SU-DHL-6 (cell line): ENCODE measurements at regions not wholly inside any gene's neighbourhood (a gene's known extent, or its start where the extent isn't known, plus 50 kb on each side); places are given as distances from the start of the nearest gene placed in this dataset.

Experiments
- CTCF ChIP-seq: fragments of 200-600 bp; sonication (generic); IDR thresholded peaks from one replicate; pipeline ENCODE4 v1.5.1; 2017; ENCODE audit warnings: antibody characterized with exemption, mild to moderate bottlenecking, low read length, moderate library complexity; ENCODE audit not compliant: insufficient read depth, poor library complexity, severe bottlenecking
- EZH2phosphoT487 ChIP-seq: fragments of 200-600 bp; sonication (generic), shearing (Covaris generic); conservative IDR thresholded peaks from 2 replicates; pipeline ENCODE4 v1.6.1; 2018; ENCODE audit warnings: mild to moderate bottlenecking, antibody characterized with exemption, low read length, moderate library complexity, mixed read lengths

GRCh38 chr21:36260802-36261201, 59.2 kb upstream of the MORC3 start:
- TF ChIP-seq CTCF (peak; percentile 6), EZH2phosphoT487 (no peak)
